H1 (cell line): ENCODE measurements at regions not wholly inside any gene's neighbourhood (a gene's known extent, or its start where the extent isn't known, plus 50 kb on each side); places are given as distances from the start of the nearest gene placed in this dataset.
A peak's percentile ranks its signal among the peaks of the same experiment; 100 is the strongest.

ENCODE experiments used
- CTCF ChIA-PET: fragments of 300-600 bp; sonication (Branson Sonifier 250); formaldehyde crosslinking; loops from one replicate; lab custom pipeline; 2021; ENCODE audit not compliant: partially characterized antibody; lab: Charles Lee
- POLR2A ChIA-PET: fragments of 300-600 bp; sonication (Branson Sonifier 250); formaldehyde crosslinking; loops from one replicate; lab custom pipeline; 2021; ENCODE audit warnings: inconsistent platforms; ENCODE audit not compliant: partially characterized antibody; lab: Charles Lee
- DNase-seq, 2 experiments: peaks; one replicate each; pipeline versions ENCODE4 v3.0.0 to v3.0.0-alpha.2; 2010 to 2022; ENCODE audit warnings: low spot score in 2 of 2, low read depth in 1 of 2, mixed read lengths in 1 of 2
- FAIRE-seq: peaks from 2 replicates; lab custom pipeline; 2011; peaks lifted over from hg19 to GRCh38; lab: Jason Lieb, UNC
- H2AFZ ChIP-seq: 2 replicates; pipeline ENCODE4 v1.8.1; 2012; ENCODE audit warnings: low read length, inconsistent platforms
- H2AK5ac ChIP-seq: 2 replicates; pipeline ENCODE4 v1.6.1; 2013; ENCODE audit warnings: low read depth, low read length
- H2BK120ac ChIP-seq: replicated peaks from 2 replicates; pipeline ENCODE3; 2013; ENCODE audit warnings: low read depth, low read length, inconsistent platforms
- H2BK12ac ChIP-seq: 2 replicates; pipeline ENCODE4 v1.6.1; 2013; ENCODE audit warnings: low read depth, low read length
- H2BK15ac ChIP-seq: 2 replicates; pipeline ENCODE4 v1.6.1; 2013; ENCODE audit warnings: low read length
- H2BK20ac ChIP-seq: 2 replicates; pipeline ENCODE4 v1.6.1; 2013; ENCODE audit warnings: low read length
- H2BK5ac ChIP-seq: 2 replicates; pipeline ENCODE4 v1.6.1; 2013; ENCODE audit warnings: low read depth, low read length
- H3K14ac ChIP-seq: 2 replicates; pipeline ENCODE4 v1.6.1; 2013; ENCODE audit warnings: inconsistent platforms; ENCODE audit not compliant: insufficient read length
- H3K18ac ChIP-seq: 2 replicates; pipeline ENCODE4 v1.6.1; 2013; ENCODE audit warnings: low read length; ENCODE audit errors: extremely low read depth
- H3K23ac ChIP-seq: 2 replicates; pipeline ENCODE4 v1.6.1; 2013; ENCODE audit warnings: inconsistent platforms; ENCODE audit not compliant: insufficient read length
- H3K23me2 ChIP-seq: 2 replicates; pipeline ENCODE4 v1.6.1; 2013; ENCODE audit warnings: low read depth, low read length
- H3K27ac ChIP-seq: 2 replicates; pipeline ENCODE4 v1.6.1; 2011; ENCODE audit warnings: low read depth, low read length, inconsistent platforms
- H3K27me3 ChIP-seq, 4 experiments: replicated peaks in 1 of 4; 1 replicate in 1 of 4; 2 replicates in 3 of 4; pipeline versions ENCODE4 v1.6.1 to v1.8.1; 2011 to 2013; ENCODE audit warnings: low read length in 3 of 4, mild to moderate bottlenecking in 3 of 4, inconsistent platforms in 2 of 4, mixed read lengths in 2 of 4, moderate library complexity in 1 of 4; ENCODE audit not compliant: control insufficient read depth in 3 of 4, insufficient read depth in 3 of 4; ENCODE audit errors: extremely low read depth in 1 of 4
- H3K36me3 ChIP-seq, 4 experiments: 2 replicates each; pipeline versions ENCODE4 v1.6.1 to v1.8.1; 2011 to 2013; ENCODE audit warnings: mild to moderate bottlenecking in 4 of 4, low read length in 3 of 4, moderate library complexity in 2 of 4, control low read depth in 1 of 4, inconsistent platforms in 1 of 4; ENCODE audit not compliant: insufficient read depth in 4 of 4, control insufficient read depth in 2 of 4
- H3K4ac ChIP-seq: replicated peaks from 2 replicates; pipeline ENCODE3; 2013; ENCODE audit warnings: low read length, low read depth, mixed read lengths, inconsistent platforms; ENCODE audit not compliant: insufficient read length
- H3K4me1 ChIP-seq, 4 experiments: replicated peaks in 1 of 4; 1 replicate in 1 of 4; 2 replicates in 3 of 4; pipeline versions ENCODE4 v1.6.1 to v1.8.1; 2011 to 2013; ENCODE audit warnings: low read length in 3 of 4, inconsistent platforms in 2 of 4, mixed read lengths in 1 of 4; ENCODE audit not compliant: insufficient read depth in 4 of 4, control insufficient read depth in 3 of 4
- H3K4me2 ChIP-seq, 2 experiments: 2 replicates each; pipeline versions ENCODE4 v1.6.1 to v1.8.1; 2011 to 2013; ENCODE audit warnings: low read depth in 2 of 2, low read length in 2 of 2, control low read depth in 1 of 2, inconsistent platforms in 1 of 2, mild to moderate bottlenecking in 1 of 2; ENCODE audit not compliant: insufficient read depth in 1 of 2
- H3K4me3 ChIP-seq, 4 experiments: fragments of 200-600, 300-600 bp in 1 of 4; sonication (generic), shearing (Covaris generic), sonication (Bioruptor Twin) in 1 of 4; 2 replicates each; pipeline versions ENCODE4 v1.5.1 to v1.8.1; 2011 to 2016; ENCODE audit warnings: low read length in 4 of 4, low read depth in 3 of 4, control low read depth in 2 of 4, inconsistent platforms in 2 of 4, mild to moderate bottlenecking in 2 of 4, mixed read lengths in 1 of 4, moderate library complexity in 1 of 4; ENCODE audit not compliant: insufficient read depth in 2 of 4; ENCODE audit errors: extremely low read depth in 1 of 4
- H3K56ac ChIP-seq: replicated peaks from 2 replicates; pipeline ENCODE3; 2013; ENCODE audit warnings: low read depth, mild to moderate bottlenecking, mixed read lengths, low read length, inconsistent platforms; ENCODE audit not compliant: insufficient read length
- H3K79me1 ChIP-seq: 2 replicates; pipeline ENCODE4 v1.6.1; 2013; ENCODE audit warnings: low read depth, low read length, control low read depth
- H3K79me2 ChIP-seq, 2 experiments: 2 replicates each; pipeline versions ENCODE4 v1.6.1 to v1.8.1; 2012 to 2013; ENCODE audit warnings: low read length in 2 of 2, mild to moderate bottlenecking in 2 of 2, inconsistent platforms in 1 of 2; ENCODE audit not compliant: insufficient read depth in 2 of 2, control insufficient read depth in 1 of 2
- H3K9ac ChIP-seq, 4 experiments: replicated peaks in 1 of 4; 1 replicate in 1 of 4; 2 replicates in 3 of 4; pipeline versions ENCODE4 v1.6.1 to v1.8.1; 2011 to 2013; ENCODE audit warnings: low read depth in 3 of 4, low read length in 3 of 4, control low read depth in 2 of 4, mild to moderate bottlenecking in 2 of 4, moderate library complexity in 2 of 4, inconsistent platforms in 1 of 4; ENCODE audit errors: extremely low read depth in 1 of 4
- H3K9me3 ChIP-seq, 2 experiments: 2 replicates each; pipeline versions ENCODE4 v1.6.1 to v1.8.1; 2012 to 2013; ENCODE audit warnings: mild to moderate bottlenecking in 2 of 2, moderate library complexity in 2 of 2, control low read depth in 1 of 2, inconsistent platforms in 1 of 2, low read depth in 1 of 2, low read length in 1 of 2, mixed read lengths in 1 of 2; ENCODE audit not compliant: insufficient read depth in 2 of 2
- H4K20me1 ChIP-seq, 2 experiments: replicated peaks in 1 of 2; 2 replicates each; pipeline versions ENCODE3 to v1.8.1; 2011 to 2013; ENCODE audit warnings: inconsistent platforms in 2 of 2, low read length in 2 of 2, mild to moderate bottlenecking in 1 of 2; ENCODE audit not compliant: insufficient read depth in 2 of 2, control insufficient read depth in 1 of 2
- H4K5ac ChIP-seq: 2 replicates; pipeline ENCODE4 v1.6.1; 2013; ENCODE audit warnings: low read length, low read depth, mixed read lengths, inconsistent platforms; ENCODE audit not compliant: insufficient read length
- H4K8ac ChIP-seq: 2 replicates; pipeline ENCODE4 v1.8.0; 2013; ENCODE audit warnings: mild to moderate bottlenecking, moderate library complexity, low read length, inconsistent platforms; ENCODE audit not compliant: insufficient read depth; ENCODE audit errors: extremely low read depth
- H4K91ac ChIP-seq: replicated peaks from 2 replicates; pipeline ENCODE3; 2013; ENCODE audit warnings: low read length, mixed read lengths, inconsistent platforms; ENCODE audit not compliant: insufficient read length
- BACH1 ChIP-seq: IDR thresholded peaks from 2 replicates; pipeline ENCODE4 v1.6.1; 2012; ENCODE audit warnings: low read length, improper control_type of control experiment
- CBX8 ChIP-seq: fragments of 300-800, 300-1000 bp; sonication (generic); IDR thresholded peaks from 2 replicates; pipeline ENCODE4 v1.7.1; 2016; ENCODE audit warnings: low read depth, low read length, borderline replicate concordance
- USF2 ChIP-seq: IDR thresholded peaks from 2 replicates; pipeline ENCODE4 v1.6.1; 2011; ENCODE audit warnings: low read length, improper control_type of control experiment
- WGBS, 2 experiments: shearing (Covaris generic) in 1 of 2; methylation state at CpG; one replicate each; pipeline versions ENCODE4 v1.1.6 to v1.1.7; 2013 to 2015; ENCODE audit warnings: low lambda C conversion rate in 2 of 2, mixed read lengths in 2 of 2, inconsistent platforms in 1 of 2, low coverage in 1 of 2, missing lambda C conversion rate in 1 of 2; ENCODE audit not compliant: insufficient replicate concordance in 2 of 2, insufficient coverage in 1 of 2, insufficient read length in 1 of 2; ENCODE audit errors: extremely low coverage in 1 of 2, missing lambda C conversion rate in 1 of 2; 5-methylcytosine and 5-hydroxymethylcytosine counted together

GRCh38 chr1:29640428-29640785 lies 404.1 kb downstream of the PTPRU start:
- Histone ChIP-seq H3K79me2 (no peaks in the 10 kb centered on the region), H3K18ac (no peak overlapping the region), H2BK20ac (no peak overlapping the region), H4K20me1 (no peaks in the 10 kb centered on the region), H3K4ac (no peak overlapping the region), H2BK120ac (no peak overlapping the region), H4K5ac (no peak overlapping the region), H2BK5ac (no peak overlapping the region), H2BK15ac (no peak overlapping the region), H4K91ac (no peak overlapping the region), H3K56ac (no peak overlapping the region), H3K27ac (no peak overlapping the region), H3K9me3 (no peaks in the 10 kb centered on the region), H3K9ac (no peak overlapping the region), H3K36me3 (no peaks in the 10 kb centered on the region)
- peak in 1 of 2 experiments; percentile 28 for DNase-seq
- POLR2A ChIA-PET = interaction anchor here (1.7 kb wide), 1 partner anchor 28 kb away, joined by 3 read pairs; no protein-coding TSS in a partner anchor
- CTCF ChIA-PET = interaction anchor here (0.9 to 3.7 kb wide), 5 partner anchors 16 to 168 kb away, joined by 3 to 26 read pairs (median 3); no protein-coding TSS in a partner anchor
- 87% methylated on average over 4 of the region's 4 CpGs; no CpG with 5 or more reads in 1 of the 2 experiments for WGBS, 2 experiments
- TF ChIP-seq USF2 = no peak
- no peak for TF ChIP-seq CBX8
- TF ChIP-seq BACH1 = no peak
- TF ChIP-seq, all 59 proteins: peak for 0
- Histone ChIP-seq H3K23ac (no peak overlapping the region), H2AK5ac (no peak overlapping the region), H3K4me1 (no peaks in the 10 kb centered on the region), H3K27me3 (no peaks in the 10 kb centered on the region), H3K4me3 (no peak overlapping the region), H3K79me1 (no peaks in the 10 kb centered on the region), H3K4me2 (no peak overlapping the region), H2BK12ac (no peak overlapping the region), H3K23me2 (no peaks in the 10 kb centered on the region), H4K8ac (no peak overlapping the region), H3K14ac (no peak overlapping the region), H2AFZ (no peak overlapping the region)
- FAIRE-seq = no peak
